Prostate gland (tissue), 2 donors: ENCODE measurements at regions not wholly inside any gene's neighbourhood (a gene's known extent, or its start where the extent isn't known, plus 50 kb on each side); places are given as distances from the start of the nearest gene placed in this dataset.
"Not testable (repeated sequence)": the region's sequence is repeated elsewhere in the genome, so short reads cannot be mapped to it uniquely, and the experiment has no call there.

Source experiments
- DNase-seq: peaks from one replicate; pipeline ENCODE4 v3.0.0-alpha.2; 2019; ENCODE audit warnings: low spot score
- H3K27ac ChIP-seq, 2 donors: fragments of 200-600 bp; sonication (generic); 2 replicates each; pipeline ENCODE4 v1.5.1; 2017 to 2019
- H3K27me3 ChIP-seq: fragments of 200-600 bp; sonication (generic); replicated peaks from 2 replicates; pipeline ENCODE4 v1.5.1; 2019; ENCODE audit not compliant: insufficient read depth
- H3K36me3 ChIP-seq, 2 donors: fragments of 200-600 bp; sonication (generic); 1 replicate in 1 of 2; 2 replicates in 1 of 2; pipeline versions ENCODE4 v1.5.1 to v1.8.1; 2017 to 2019
- H3K4me1 ChIP-seq: fragments of 200-600 bp; sonication (generic); replicated peaks from 2 replicates; pipeline ENCODE4 v1.5.1; 2019
- H3K4me3 ChIP-seq, 2 donors: fragments of 200-600 bp; sonication (generic); 2 replicates each; pipeline ENCODE4 v1.5.1; 2017 to 2019
- H3K9me3 ChIP-seq: fragments of 200-600 bp; sonication (generic); 2 replicates; pipeline ENCODE4 v1.5.1; 2017
- POLR2A ChIP-seq: fragments of 450-650 bp; IDR thresholded peaks from one replicate; pipeline ENCODE4 v1.6.1; 2016; ENCODE audit warnings: antibody characterized with exemption, mild to moderate bottlenecking
- POLR2AphosphoS5 ChIP-seq: sonication (generic); formaldehyde crosslinking; IDR thresholded peaks from one replicate; pipeline ENCODE4 v1.6.1; 2017; ENCODE audit warnings: antibody characterized with exemption
- WGBS: methylation state at CpG from one replicate; pipeline ENCODE4 v1.1.5; 2018; 5-methylcytosine and 5-hydroxymethylcytosine counted together
- intact Hi-C: fragments of 100-400 bp; cut with DNase I; formaldehyde crosslinking; loops from one replicate; pipeline ENCODE4 v1.14.2; 2022
- TF ChIP-seq, protein P1 (sequence below), 4 experiments: fragments of 200-600 bp in 2 of 4; fragments of 450-650 bp in 2 of 4; sonication (generic) in 2 of 4; IDR thresholded peaks; 1 replicate in 3 of 4; 2 replicates in 1 of 4; pipeline ENCODE4 v1.5.1; 2016 to 2019; ENCODE audit warnings: antibody characterized with exemption in 4 of 4, mild to moderate bottlenecking in 2 of 4, moderate library complexity in 2 of 4

DNA sequence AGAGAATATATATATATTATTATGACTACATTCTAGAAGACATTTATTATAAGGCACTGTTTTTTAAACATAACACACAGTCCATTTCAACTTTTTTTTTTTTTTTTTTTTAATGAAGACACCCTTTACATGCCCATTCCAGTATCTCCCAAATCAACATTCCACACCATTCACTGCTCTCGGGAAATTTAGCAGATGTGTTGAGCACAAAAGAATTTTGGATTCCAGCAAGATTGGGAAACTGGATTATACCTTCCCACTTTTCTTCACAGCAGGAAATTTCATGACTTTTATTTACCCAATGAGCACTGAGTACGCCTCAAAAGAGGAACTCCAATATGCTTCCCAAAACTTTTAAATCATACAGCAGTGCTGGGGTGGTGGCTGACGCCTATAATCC, 333.6 kb upstream of the DAB2 start:
- TF ChIP-seq POLR2A, result no peak
- TF ChIP-seq, protein P1, sequence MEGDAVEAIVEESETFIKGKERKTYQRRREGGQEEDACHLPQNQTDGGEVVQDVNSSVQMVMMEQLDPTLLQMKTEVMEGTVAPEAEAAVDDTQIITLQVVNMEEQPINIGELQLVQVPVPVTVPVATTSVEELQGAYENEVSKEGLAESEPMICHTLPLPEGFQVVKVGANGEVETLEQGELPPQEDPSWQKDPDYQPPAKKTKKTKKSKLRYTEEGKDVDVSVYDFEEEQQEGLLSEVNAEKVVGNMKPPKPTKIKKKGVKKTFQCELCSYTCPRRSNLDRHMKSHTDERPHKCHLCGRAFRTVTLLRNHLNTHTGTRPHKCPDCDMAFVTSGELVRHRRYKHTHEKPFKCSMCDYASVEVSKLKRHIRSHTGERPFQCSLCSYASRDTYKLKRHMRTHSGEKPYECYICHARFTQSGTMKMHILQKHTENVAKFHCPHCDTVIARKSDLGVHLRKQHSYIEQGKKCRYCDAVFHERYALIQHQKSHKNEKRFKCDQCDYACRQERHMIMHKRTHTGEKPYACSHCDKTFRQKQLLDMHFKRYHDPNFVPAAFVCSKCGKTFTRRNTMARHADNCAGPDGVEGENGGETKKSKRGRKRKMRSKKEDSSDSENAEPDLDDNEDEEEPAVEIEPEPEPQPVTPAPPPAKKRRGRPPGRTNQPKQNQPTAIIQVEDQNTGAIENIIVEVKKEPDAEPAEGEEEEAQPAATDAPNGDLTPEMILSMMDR (IDR thresholded peaks at IDR 0.05), result no peak
- TF ChIP-seq POLR2AphosphoS5, result no peak
- no peaks in the 10 kb centered on the region for H3K36me3 ChIP-seq
- no peak overlapping the region for H3K4me3 ChIP-seq
- no peak for DNase-seq
- no peaks in the 10 kb centered on the region for H3K27me3 ChIP-seq
- no peak overlapping the region for H3K27ac ChIP-seq
- H3K9me3 ChIP-seq, result no peaks in the 10 kb centered on the region
- WGBS, result 74% methylated on average over 3 of the region's 3 CpGs
- H3K4me1 ChIP-seq, result no peaks in the 10 kb centered on the region
- intact Hi-C loops, result no loop called here

GRCh38 chr5:39757131-39757530, 332.4 kb upstream of the DAB2 start:
- no peak for DNase-seq
- no peaks in the 10 kb centered on the region for H3K4me1 ChIP-seq
- intact Hi-C loops, result no loop called here
- H3K4me3 ChIP-seq, result no peak overlapping the region
- no peaks in the 10 kb centered on the region for H3K9me3 ChIP-seq
- no peaks in the 10 kb centered on the region for H3K36me3 ChIP-seq
- no peak for TF ChIP-seq POLR2A
- H3K27me3 ChIP-seq, result no peaks in the 10 kb centered on the region
- 45% methylated on average over 1 of the region's 1 CpG for WGBS
- no peak overlapping the region for H3K27ac ChIP-seq

DNA sequence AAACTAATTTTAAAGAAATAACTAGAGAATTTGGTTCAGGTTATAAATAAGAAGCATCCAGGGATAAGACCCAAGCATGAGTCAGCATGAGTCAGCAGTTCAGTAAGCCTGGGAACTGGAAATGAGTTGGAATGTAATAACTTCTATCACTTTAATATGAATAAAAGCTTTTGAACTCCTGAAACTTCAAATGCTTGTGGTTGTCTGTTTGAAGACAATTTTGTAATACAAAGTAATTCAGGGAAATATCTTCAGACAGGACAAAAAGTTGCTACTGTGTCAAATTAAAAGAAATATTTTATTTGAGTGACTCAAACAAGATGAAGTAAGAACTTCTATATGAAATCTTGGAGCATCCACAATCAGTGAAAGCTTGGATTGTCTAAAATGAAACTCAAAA, 331.2 kb upstream of the DAB2 start:
- Histone ChIP-seq H3K27me3 (no peaks in the 10 kb centered on the region), H3K27ac (no peak overlapping the region), H3K9me3 (no peaks in the 10 kb centered on the region), H3K4me1 (no peaks in the 10 kb centered on the region), H3K36me3 (no peaks in the 10 kb centered on the region), H3K4me3 (no peak overlapping the region)
- intact Hi-C loops, result no loop called here
- TF ChIP-seq, protein P1 (IDR thresholded peaks at IDR 0.05), result no peak
- TF ChIP-seq POLR2A (no peak), POLR2AphosphoS5 (no peak)
- no peak for DNase-seq

GRCh38 chr5:39755452-39755851, 330.7 kb upstream of the DAB2 start:
- no peak for DNase-seq
- TF ChIP-seq POLR2AphosphoS5, result no peak
- TF ChIP-seq POLR2A, result no peak
- TF ChIP-seq, protein P1 (IDR thresholded peaks at IDR 0.05), result no peak
- H3K4me1 ChIP-seq, result no peaks in the 10 kb centered on the region
- no peaks in the 10 kb centered on the region for H3K27me3 ChIP-seq
- intact Hi-C loops, result no loop called here
- no peak overlapping the region for H3K4me3 ChIP-seq
- H3K27ac ChIP-seq, result no peak overlapping the region
- H3K9me3 ChIP-seq, result no peaks in the 10 kb centered on the region
- H3K36me3 ChIP-seq, result no peaks in the 10 kb centered on the region

DNA sequence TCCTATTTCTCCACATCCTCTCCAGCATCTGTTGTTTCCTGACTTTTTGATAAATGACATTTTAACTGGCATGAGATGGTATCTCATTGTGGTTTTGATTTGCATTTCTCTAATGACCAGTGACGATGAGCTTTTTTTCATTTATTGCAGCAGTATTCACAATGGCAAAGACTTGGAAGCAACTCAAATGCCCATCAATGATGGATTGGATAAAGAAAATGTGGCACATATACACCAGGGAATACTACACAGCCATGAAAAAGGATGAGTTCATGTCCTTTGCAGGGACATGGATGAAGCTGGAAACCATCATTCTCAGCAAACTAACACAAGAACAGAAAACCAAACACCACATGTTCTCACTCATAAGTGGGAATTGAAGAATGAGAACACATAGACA, 329.0 kb upstream of the DAB2 start:
- DNase-seq, intact Hi-C loops, H3K4me1 ChIP-seq, H3K27me3 ChIP-seq, H3K4me3 ChIP-seq, H3K27ac ChIP-seq, H3K9me3 ChIP-seq, H3K36me3 ChIP-seq: not testable (repeated sequence)
- 44% methylated on average over 1 of the region's 1 CpG for WGBS

GRCh38 chr5:39750661-39751060, 325.9 kb upstream of the DAB2 start:
- no peaks in the 10 kb centered on the region for H3K9me3 ChIP-seq
- H3K4me1 ChIP-seq, result no peaks in the 10 kb centered on the region
- 90% methylated on average over 4 of the region's 4 CpGs for WGBS
- no peak for DNase-seq
- H3K27ac ChIP-seq, result no peak overlapping the region
- no peak overlapping the region for H3K4me3 ChIP-seq
- TF ChIP-seq POLR2AphosphoS5 (no peak), POLR2A (no peak)
- TF ChIP-seq, protein P1 (IDR thresholded peaks at IDR 0.05), result no peak
- H3K27me3 ChIP-seq, result no peaks in the 10 kb centered on the region
- no peaks in the 10 kb centered on the region for H3K36me3 ChIP-seq
- intact Hi-C loops, result no loop called here
